ENCODE measurements at regions not wholly inside any gene's neighbourhood (a gene's known extent, or its start where the extent isn't known, plus 50 kb on each side); places are given as distances from the start of the nearest gene placed in this dataset.

DNA sequence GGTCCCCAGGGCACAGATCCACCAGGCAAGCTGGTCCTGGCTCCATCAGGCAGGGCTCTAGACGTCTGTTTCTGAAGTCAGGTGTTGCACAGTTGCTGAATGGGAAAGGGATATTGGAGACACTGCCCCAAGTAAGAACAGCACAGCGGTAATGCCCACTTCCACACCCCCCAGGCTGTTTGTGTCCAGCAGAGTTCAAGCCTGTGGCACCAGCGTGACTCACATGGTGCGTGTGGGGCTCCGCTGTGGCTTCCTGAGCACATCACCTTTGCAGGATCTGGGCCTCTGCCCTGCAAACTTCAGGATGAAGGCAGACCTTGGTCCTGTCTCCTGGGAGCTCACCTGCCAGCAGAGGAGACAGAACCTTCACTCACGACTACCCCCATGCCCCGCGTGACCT, 203.3 kb downstream of the TFCP2L1 start:
- TF ChIP-seq, protein P1, sequence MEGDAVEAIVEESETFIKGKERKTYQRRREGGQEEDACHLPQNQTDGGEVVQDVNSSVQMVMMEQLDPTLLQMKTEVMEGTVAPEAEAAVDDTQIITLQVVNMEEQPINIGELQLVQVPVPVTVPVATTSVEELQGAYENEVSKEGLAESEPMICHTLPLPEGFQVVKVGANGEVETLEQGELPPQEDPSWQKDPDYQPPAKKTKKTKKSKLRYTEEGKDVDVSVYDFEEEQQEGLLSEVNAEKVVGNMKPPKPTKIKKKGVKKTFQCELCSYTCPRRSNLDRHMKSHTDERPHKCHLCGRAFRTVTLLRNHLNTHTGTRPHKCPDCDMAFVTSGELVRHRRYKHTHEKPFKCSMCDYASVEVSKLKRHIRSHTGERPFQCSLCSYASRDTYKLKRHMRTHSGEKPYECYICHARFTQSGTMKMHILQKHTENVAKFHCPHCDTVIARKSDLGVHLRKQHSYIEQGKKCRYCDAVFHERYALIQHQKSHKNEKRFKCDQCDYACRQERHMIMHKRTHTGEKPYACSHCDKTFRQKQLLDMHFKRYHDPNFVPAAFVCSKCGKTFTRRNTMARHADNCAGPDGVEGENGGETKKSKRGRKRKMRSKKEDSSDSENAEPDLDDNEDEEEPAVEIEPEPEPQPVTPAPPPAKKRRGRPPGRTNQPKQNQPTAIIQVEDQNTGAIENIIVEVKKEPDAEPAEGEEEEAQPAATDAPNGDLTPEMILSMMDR (IDR thresholded peaks at IDR 0.05; ENCODE audit: insufficient read depth, low read length, poor library complexity, severe bottlenecking), result no peak
- no peaks in the 10 kb centered on the region for H3K36me3 ChIP-seq (ENCODE audit: control insufficient read depth, insufficient read depth, low read length)
- H3K27me3 ChIP-seq (ENCODE audit: control insufficient read depth, insufficient read depth, low read length), result peaks cover 26% of the 10 kb centered on the region
- no peak overlapping the region for H3K4me3 ChIP-seq (ENCODE audit: low read depth, low read length)
- no peak for DNase-seq (ENCODE audit: low read depth)

DNA sequence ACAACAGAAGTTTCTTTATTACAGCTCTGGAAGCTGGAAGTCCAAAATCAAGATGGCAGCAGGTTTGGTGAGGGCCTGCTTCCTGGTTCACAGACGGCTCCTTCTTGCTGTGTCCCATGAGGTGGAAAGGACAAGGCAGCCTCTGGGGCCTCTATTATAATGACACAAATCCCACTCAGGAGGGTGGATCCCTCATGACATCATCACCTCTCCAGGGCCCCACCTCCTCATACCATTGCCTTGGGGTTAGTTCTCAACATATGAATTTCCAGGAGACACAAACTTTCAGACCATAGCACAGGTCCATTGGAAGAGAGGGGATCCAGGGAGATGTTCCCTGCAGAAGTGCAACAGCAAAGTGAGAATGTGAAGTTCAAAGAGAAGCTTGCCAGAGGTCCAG, 202.8 kb downstream of the TFCP2L1 start:
- no peak for DNase-seq (ENCODE audit: low read depth)
- peaks cover 26% of the 10 kb centered on the region for H3K27me3 ChIP-seq (ENCODE audit: control insufficient read depth, insufficient read depth, low read length)
- TF ChIP-seq, protein P1 (IDR thresholded peaks at IDR 0.05; ENCODE audit: insufficient read depth, low read length, poor library complexity, severe bottlenecking), result no peak
- no peak overlapping the region for H3K4me3 ChIP-seq (ENCODE audit: low read depth, low read length)
- H3K36me3 ChIP-seq (ENCODE audit: control insufficient read depth, insufficient read depth, low read length), result no peaks in the 10 kb centered on the region

DNA sequence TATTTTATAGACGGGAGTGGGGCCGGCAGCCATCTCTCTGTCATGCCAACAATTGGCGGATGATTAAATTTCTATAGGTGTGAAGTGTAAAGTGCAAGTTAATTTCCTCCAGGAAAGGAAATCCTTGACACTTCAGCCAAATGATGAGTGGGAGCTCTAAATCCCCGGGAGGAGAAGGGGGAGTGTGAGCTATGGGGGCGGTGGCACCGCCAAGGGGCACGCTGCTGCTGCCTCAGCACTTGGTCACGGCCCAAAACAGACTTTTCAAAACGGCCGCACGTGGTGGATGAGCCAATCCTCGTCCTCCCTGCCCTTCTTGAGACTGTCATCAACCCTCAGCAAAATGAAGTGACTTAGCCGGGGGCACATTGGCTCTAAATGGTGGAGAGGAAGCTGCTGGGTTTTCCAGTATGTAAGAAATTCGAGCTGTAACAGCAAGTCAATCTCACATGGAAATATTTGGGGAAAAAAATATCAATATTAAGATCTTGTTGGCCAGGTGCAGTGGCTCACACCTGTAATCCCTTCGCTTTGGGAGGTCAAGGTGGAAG, 200.8 kb downstream of the TFCP2L1 start:
- peaks cover 26% of the 10 kb centered on the region for H3K27me3 ChIP-seq (ENCODE audit: control insufficient read depth, insufficient read depth, low read length)
- H3K4me3 ChIP-seq (ENCODE audit: low read depth, low read length), result no peak overlapping the region
- DNase-seq (ENCODE audit: low read depth), result no peak
- TF ChIP-seq, protein P1 (IDR thresholded peaks at IDR 0.05; ENCODE audit: insufficient read depth, low read length, poor library complexity, severe bottlenecking), result no peak
- H3K36me3 ChIP-seq (ENCODE audit: control insufficient read depth, insufficient read depth, low read length), result no peaks in the 10 kb centered on the region

DNA sequence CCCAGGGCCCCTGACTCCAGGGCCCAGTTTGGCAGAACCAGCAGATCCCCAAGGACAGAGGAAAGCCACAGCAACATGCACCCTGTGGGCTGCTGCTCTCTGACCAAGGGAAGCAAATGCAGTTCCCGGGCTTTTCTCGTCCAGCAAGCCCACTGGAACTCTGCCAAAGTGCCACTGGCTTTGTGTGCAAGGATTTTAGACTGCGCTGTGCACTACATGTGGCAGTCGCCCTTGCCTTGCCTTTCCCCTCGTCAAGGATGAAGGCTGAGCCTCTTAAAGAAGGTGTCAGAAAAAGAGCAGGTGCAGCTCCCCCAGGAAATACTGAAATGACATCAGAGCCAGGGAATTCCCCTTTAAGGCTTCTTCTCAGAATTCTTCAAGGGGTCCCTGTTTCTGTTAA, 199.2 kb downstream of the TFCP2L1 start:
- H3K27me3 ChIP-seq (ENCODE audit: control insufficient read depth, insufficient read depth, low read length), result peaks cover 26% of the 10 kb centered on the region
- H3K36me3 ChIP-seq (ENCODE audit: control insufficient read depth, insufficient read depth, low read length), result no peaks in the 10 kb centered on the region
- DNase-seq (ENCODE audit: low read depth), result no peak
- no peak overlapping the region for H3K4me3 ChIP-seq (ENCODE audit: low read depth, low read length)
- TF ChIP-seq, protein P1 (IDR thresholded peaks at IDR 0.05; ENCODE audit: insufficient read depth, low read length, poor library complexity, severe bottlenecking), result no peak

DNA sequence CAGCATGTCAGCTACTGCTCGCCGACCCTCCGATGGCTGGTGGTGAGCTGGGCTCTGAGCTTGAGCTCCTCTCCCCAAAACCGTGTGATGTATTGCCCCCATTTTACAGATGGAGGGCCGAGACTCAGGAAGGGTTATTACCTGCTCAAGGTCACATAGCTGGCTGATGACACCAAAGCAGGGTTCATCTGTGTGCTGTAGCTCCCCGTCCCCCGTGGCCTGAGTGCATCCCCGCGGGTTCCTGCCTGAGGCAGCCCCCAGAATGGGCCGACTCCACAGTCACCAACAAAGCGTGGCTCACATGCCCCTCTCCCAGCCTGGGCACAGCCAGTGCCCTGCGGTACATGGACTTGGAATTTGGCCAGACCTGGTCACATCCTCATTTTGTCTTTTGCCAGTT, 198.6 kb downstream of the TFCP2L1 start:
- no peak for DNase-seq (ENCODE audit: low read depth)
- H3K27me3 ChIP-seq (ENCODE audit: control insufficient read depth, insufficient read depth, low read length), result peaks cover 26% of the 10 kb centered on the region
- H3K36me3 ChIP-seq (ENCODE audit: control insufficient read depth, insufficient read depth, low read length), result no peaks in the 10 kb centered on the region
- no peak overlapping the region for H3K4me3 ChIP-seq (ENCODE audit: low read depth, low read length)
- TF ChIP-seq, protein P1 (IDR thresholded peaks at IDR 0.05; ENCODE audit: insufficient read depth, low read length, poor library complexity, severe bottlenecking), result no peak

DNA sequence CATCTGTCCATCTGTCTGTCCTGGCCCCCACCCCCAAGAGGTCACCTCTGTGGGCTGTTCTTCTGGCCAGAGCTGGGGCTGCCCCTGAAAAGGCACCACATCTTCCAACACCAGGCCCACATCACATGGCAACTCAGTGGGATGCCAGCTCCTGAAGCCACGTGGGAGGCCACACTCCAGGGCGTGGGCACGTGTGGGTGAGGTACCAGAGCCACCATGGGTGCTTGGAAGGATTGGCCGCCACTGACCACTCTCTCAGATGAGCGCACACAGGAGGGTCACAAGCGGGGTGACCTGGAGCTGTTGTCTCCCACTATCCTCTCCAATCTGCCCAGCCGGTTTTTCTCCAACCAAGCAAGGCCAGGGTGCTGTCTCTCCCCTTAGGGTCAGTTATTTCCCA, 197.9 kb downstream of the TFCP2L1 start:
- no peaks in the 10 kb centered on the region for H3K36me3 ChIP-seq (ENCODE audit: control insufficient read depth, insufficient read depth, low read length)
- H3K27me3 ChIP-seq (ENCODE audit: control insufficient read depth, insufficient read depth, low read length), result peaks cover 26% of the 10 kb centered on the region
- no peak overlapping the region for H3K4me3 ChIP-seq (ENCODE audit: low read depth, low read length)
- TF ChIP-seq, protein P1 (IDR thresholded peaks at IDR 0.05; ENCODE audit: insufficient read depth, low read length, poor library complexity, severe bottlenecking), result no peak
- no peak for DNase-seq (ENCODE audit: low read depth)

All from kidney epithelial cell (primary cell).